Upper lobe of left lung (tissue), 4 donors: ENCODE measurements at regions not wholly inside any gene's neighbourhood (a gene's known extent, or its start where the extent isn't known, plus 50 kb on each side); places are given as distances from the start of the nearest gene placed in this dataset.

ENCODE experiments used
- POLR2A ChIP-seq, 4 donors: fragments of 450-650 bp; IDR thresholded peaks; one replicate each; pipeline ENCODE4 v1.5.1; 2016 to 2017; ENCODE audit warnings: antibody characterized with exemption in 4 of 4, mild to moderate bottlenecking in 2 of 4
- TF ChIP-seq, protein P1 (sequence below), 6 experiments: fragments of 450-650 bp in 4 of 6; fragments of 200-600 bp in 2 of 6; sonication (generic) in 2 of 6; IDR thresholded peaks; one replicate each; pipeline ENCODE4 v1.5.1; 2016 to 2019; ENCODE audit warnings: antibody characterized with exemption in 6 of 6

DNA sequence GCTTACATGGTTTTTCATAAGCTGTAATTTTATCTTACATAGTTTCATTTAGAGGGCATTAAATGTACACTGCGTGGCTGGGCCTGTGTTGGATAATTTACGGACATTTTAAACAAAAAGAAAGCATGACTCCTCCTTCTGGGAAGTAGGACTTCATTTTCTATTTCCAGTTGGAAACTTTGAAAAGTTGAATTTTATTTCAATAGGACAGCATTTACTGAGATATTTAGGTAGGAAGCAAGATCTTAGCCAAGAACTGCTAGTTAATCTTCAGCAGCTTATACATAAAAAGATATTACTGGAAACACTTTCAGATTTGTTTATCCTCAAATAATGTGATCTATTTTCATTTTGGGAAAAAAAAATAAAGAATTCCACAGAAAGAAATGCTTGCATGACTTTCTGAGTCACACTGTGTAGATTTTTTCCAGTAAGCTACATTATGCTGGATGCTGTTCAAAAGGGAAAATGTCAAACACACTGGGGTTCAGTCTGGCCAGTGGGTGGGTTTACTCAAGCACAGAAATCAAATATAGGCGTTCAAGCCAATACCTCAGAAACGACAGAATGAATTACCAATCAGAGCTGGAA, 239.4 kb upstream of the KRR1 start:
- TF ChIP-seq, protein P1, sequence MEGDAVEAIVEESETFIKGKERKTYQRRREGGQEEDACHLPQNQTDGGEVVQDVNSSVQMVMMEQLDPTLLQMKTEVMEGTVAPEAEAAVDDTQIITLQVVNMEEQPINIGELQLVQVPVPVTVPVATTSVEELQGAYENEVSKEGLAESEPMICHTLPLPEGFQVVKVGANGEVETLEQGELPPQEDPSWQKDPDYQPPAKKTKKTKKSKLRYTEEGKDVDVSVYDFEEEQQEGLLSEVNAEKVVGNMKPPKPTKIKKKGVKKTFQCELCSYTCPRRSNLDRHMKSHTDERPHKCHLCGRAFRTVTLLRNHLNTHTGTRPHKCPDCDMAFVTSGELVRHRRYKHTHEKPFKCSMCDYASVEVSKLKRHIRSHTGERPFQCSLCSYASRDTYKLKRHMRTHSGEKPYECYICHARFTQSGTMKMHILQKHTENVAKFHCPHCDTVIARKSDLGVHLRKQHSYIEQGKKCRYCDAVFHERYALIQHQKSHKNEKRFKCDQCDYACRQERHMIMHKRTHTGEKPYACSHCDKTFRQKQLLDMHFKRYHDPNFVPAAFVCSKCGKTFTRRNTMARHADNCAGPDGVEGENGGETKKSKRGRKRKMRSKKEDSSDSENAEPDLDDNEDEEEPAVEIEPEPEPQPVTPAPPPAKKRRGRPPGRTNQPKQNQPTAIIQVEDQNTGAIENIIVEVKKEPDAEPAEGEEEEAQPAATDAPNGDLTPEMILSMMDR (IDR thresholded peaks at IDR 0.05), result no peak
- no peak for TF ChIP-seq POLR2A (IDR thresholded peaks at IDR 0.05)
